ENCODE measurements at regions not wholly inside any gene's neighbourhood (a gene's known extent, or its start where the extent isn't known, plus 50 kb on each side); places are given as distances from the start of the nearest gene placed in this dataset.

DNA sequence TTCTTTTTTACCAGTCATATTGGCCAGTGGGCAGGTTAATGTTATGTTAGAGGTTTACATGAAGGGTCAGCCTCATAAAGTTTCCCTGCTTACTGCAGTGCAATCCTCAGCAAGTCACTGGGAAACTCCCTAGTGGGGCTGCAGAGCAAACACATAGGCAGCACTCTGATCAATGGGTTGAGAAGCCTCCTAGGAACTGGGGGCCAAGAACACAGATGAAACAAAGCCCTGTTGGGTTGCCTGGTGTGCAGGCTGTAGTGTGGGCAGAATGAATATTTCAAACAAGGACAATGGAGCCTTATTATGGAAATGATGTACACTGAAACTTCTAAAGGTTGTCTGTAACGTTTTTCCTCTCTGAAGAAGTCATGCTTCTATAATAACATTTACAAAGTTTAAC is 431.6 kb upstream of the PTBP2 start:
- CTCF ChIA-PET (ENCODE audit: unreplicated experiment): no interaction called here
- no TSS peak for BruUV-seq (replicated peaks)

GRCh38 chr1:96290801-96291200 is 430.8 kb upstream of the PTBP2 start:
- CTCF ChIA-PET (ENCODE audit: unreplicated experiment): no interaction called here
- H4K20me1 ChIP-seq (ENCODE audit: insufficient read depth, low read length): no peaks in the 10 kb centered on the region
- POLR2A ChIA-PET: no interaction called here
- H3K9me3 ChIP-seq (ENCODE audit: low read length): no peaks in the 10 kb centered on the region
- DNase-seq (ENCODE audit: low spot score): no peak
- no peaks in the 10 kb centered on the region for H3K9me2 ChIP-seq (ENCODE audit: insufficient read depth, low read length)
- TF ChIP-seq CTCF (conservative IDR thresholded peaks at IDR 0.05; ENCODE audit: low read length): no peak
- no peak for TF ChIP-seq EZH2phosphoT487 (IDR thresholded peaks at IDR 0.05; ENCODE audit: borderline replicate concordance, low read depth, low read length)
- no peak overlapping the region for H3K4me3 ChIP-seq (ENCODE audit: low read depth, low read length, poor library complexity, severe bottlenecking)
- no TSS peak for BruUV-seq (replicated peaks)
- no peaks in the 10 kb centered on the region for H3K36me3 ChIP-seq (ENCODE audit: insufficient read depth, low read length)
- no peaks in the 10 kb centered on the region for H3K4me1 ChIP-seq (ENCODE audit: insufficient read depth, low read length, poor library complexity, severe bottlenecking)
- no peak overlapping the region for H3K4me2 ChIP-seq (ENCODE audit: low read length)
- H3K27ac ChIP-seq (ENCODE audit: low read depth, low read length, poor library complexity, severe bottlenecking): no peak overlapping the region
- no peaks in the 10 kb centered on the region for H3K79me2 ChIP-seq (ENCODE audit: insufficient read depth, low read depth, low read length)
- intact Hi-C loops (cut with micrococcal nuclease; ENCODE audit: unreplicated experiment): no loop called here
- H2AFZ ChIP-seq (ENCODE audit: low read length): no peak overlapping the region

More for the DNA sequence above, 431.6 kb upstream of the PTBP2 start:
- intact Hi-C loops (cut with micrococcal nuclease; ENCODE audit: unreplicated experiment): no loop called here
- POLR2A ChIA-PET: no interaction called here
- no peaks in the 10 kb centered on the region for H3K9me3 ChIP-seq (ENCODE audit: low read length)
- no peak overlapping the region for H3K4me3 ChIP-seq (ENCODE audit: low read depth, low read length, poor library complexity, severe bottlenecking)
- H3K4me1 ChIP-seq (ENCODE audit: insufficient read depth, low read length, poor library complexity, severe bottlenecking): no peaks in the 10 kb centered on the region
- H3K79me2 ChIP-seq (ENCODE audit: insufficient read depth, low read depth, low read length): no peaks in the 10 kb centered on the region
- H4K20me1 ChIP-seq (ENCODE audit: insufficient read depth, low read length): no peaks in the 10 kb centered on the region
- no peak overlapping the region for H3K27ac ChIP-seq (ENCODE audit: low read depth, low read length, poor library complexity, severe bottlenecking)
- no peak overlapping the region for H3K4me2 ChIP-seq (ENCODE audit: low read length)
- no peaks in the 10 kb centered on the region for H3K36me3 ChIP-seq (ENCODE audit: insufficient read depth, low read length)
- no peak for DNase-seq (ENCODE audit: low spot score)
- no peak overlapping the region for H2AFZ ChIP-seq (ENCODE audit: low read length)
- H3K9me2 ChIP-seq (ENCODE audit: insufficient read depth, low read length): no peaks in the 10 kb centered on the region
- TF ChIP-seq CTCF (conservative IDR thresholded peaks at IDR 0.05; ENCODE audit: low read length) (no peak), EZH2phosphoT487 (IDR thresholded peaks at IDR 0.05; ENCODE audit: borderline replicate concordance, low read depth, low read length) (no peak)

- Histone ChIP-seq H3K4me3 (ENCODE audit: low read depth, low read length, poor library complexity, severe bottlenecking) (no peak overlapping the region), H3K4me1 (ENCODE audit: insufficient read depth, low read length, poor library complexity, severe bottlenecking) (no peaks in the 10 kb centered on the region), H3K36me3 (ENCODE audit: insufficient read depth, low read length) (no peaks in the 10 kb centered on the region), H3K27ac (ENCODE audit: low read depth, low read length, poor library complexity, severe bottlenecking) (no peak overlapping the region), H3K9me2 (ENCODE audit: insufficient read depth, low read length) (no peaks in the 10 kb centered on the region), H3K9me3 (ENCODE audit: low read length) (no peaks in the 10 kb centered on the region), H3K79me2 (ENCODE audit: insufficient read depth, low read depth, low read length) (no peaks in the 10 kb centered on the region), H3K4me2 (ENCODE audit: low read length) (no peak overlapping the region), H2AFZ (ENCODE audit: low read length) (no peak overlapping the region), H4K20me1 (ENCODE audit: insufficient read depth, low read length) (no peaks in the 10 kb centered on the region)
- no TSS peak for BruUV-seq (replicated peaks)
- POLR2A ChIA-PET: no interaction called here
- intact Hi-C loops (cut with micrococcal nuclease; ENCODE audit: unreplicated experiment): no loop called here
- DNase-seq (ENCODE audit: low spot score): no peak
- TF ChIP-seq EZH2phosphoT487 (IDR thresholded peaks at IDR 0.05; ENCODE audit: borderline replicate concordance, low read depth, low read length) (no peak), CTCF (conservative IDR thresholded peaks at IDR 0.05; ENCODE audit: low read length) (no peak)
- CTCF ChIA-PET (ENCODE audit: unreplicated experiment): no interaction called here
These were observed 430.1 kb upstream of the PTBP2 start for GRCh38 chr1:96291468-96291867.

Data from OCI-LY7 (cell line).